Upper lobe of left lung (tissue), 6 donors: ENCODE measurements at regions not wholly inside any gene's neighbourhood (a gene's known extent, or its start where the extent isn't known, plus 50 kb on each side); places are given as distances from the start of the nearest gene placed in this dataset.
A peak's percentile ranks its signal among the peaks of the same experiment; 100 is the strongest.

Experiments
- ATAC-seq, 2 donors: fragments of 200-7000 bp; cut with Tn5 transposase; one replicate each; pipeline ENCODE4 v1.9.1; 2022; ENCODE audit warnings: mild to moderate bottlenecking in 2 of 2, moderate library complexity in 2 of 2; ENCODE audit not compliant: low FRiP score in 2 of 2
- DNase-seq, 2 donors: peaks; one replicate each; pipeline ENCODE4 v3.0.0-alpha.2; 2019 to 2020
- H3K27ac ChIP-seq, 4 donors: fragments of 200-600 bp; sonication (generic); one replicate each; pipeline ENCODE4 v1.5.1; 2016 to 2019
- H3K27me3 ChIP-seq, 4 donors: fragments of 200-600 bp; sonication (generic); one replicate each; pipeline ENCODE4 v1.5.1; 2017 to 2019
- H3K36me3 ChIP-seq, 4 donors: fragments of 200-600 bp; sonication (generic); one replicate each; pipeline ENCODE4 v1.5.1; 2016 to 2019
- H3K4me1 ChIP-seq, 4 donors: fragments of 200-600 bp; sonication (generic); one replicate each; pipeline ENCODE4 v1.5.1; 2018 to 2019
- H3K4me3 ChIP-seq, 4 donors: fragments of 200-600 bp; sonication (generic); one replicate each; pipeline ENCODE4 v1.5.1; 2017 to 2019; ENCODE audit warnings: mild to moderate bottlenecking in 2 of 4, moderate library complexity in 1 of 4
- H3K9me3 ChIP-seq, 4 donors: fragments of 200-600 bp; sonication (generic); one replicate each; pipeline ENCODE4 v1.5.1; 2018 to 2019
- EP300 ChIP-seq, 4 donors: sonication (generic); formaldehyde crosslinking; IDR thresholded peaks; one replicate each; pipeline ENCODE4 v1.5.1; 2017; ENCODE audit warnings: antibody characterized with exemption in 4 of 4, control low read depth in 2 of 4
- POLR2A ChIP-seq, 4 donors: fragments of 450-650 bp; IDR thresholded peaks; one replicate each; pipeline ENCODE4 v1.5.1; 2016 to 2017; ENCODE audit warnings: antibody characterized with exemption in 4 of 4, mild to moderate bottlenecking in 2 of 4
- POLR2AphosphoS5 ChIP-seq, 2 donors: sonication (generic); formaldehyde crosslinking; IDR thresholded peaks; one replicate each; pipeline ENCODE4 v1.5.1; 2017; ENCODE audit warnings: antibody characterized with exemption in 2 of 2
- WGBS, 2 donors: methylation state at CpG; one replicate each; pipeline ENCODE4 v1.1.5; 2017 to 2018; 5-methylcytosine and 5-hydroxymethylcytosine counted together
- TF ChIP-seq, protein P1 (sequence below), 6 experiments: fragments of 450-650 bp in 4 of 6; fragments of 200-600 bp in 2 of 6; sonication (generic) in 2 of 6; IDR thresholded peaks; one replicate each; pipeline ENCODE4 v1.5.1; 2016 to 2019; ENCODE audit warnings: antibody characterized with exemption in 6 of 6
- donor health status: DM: no; HTN: no; CAD: no; lungs with moderate emphysema.
- donor health status: DM: no; HTN: yes; CAD: no; lungs with severe emphysema.

DNA sequence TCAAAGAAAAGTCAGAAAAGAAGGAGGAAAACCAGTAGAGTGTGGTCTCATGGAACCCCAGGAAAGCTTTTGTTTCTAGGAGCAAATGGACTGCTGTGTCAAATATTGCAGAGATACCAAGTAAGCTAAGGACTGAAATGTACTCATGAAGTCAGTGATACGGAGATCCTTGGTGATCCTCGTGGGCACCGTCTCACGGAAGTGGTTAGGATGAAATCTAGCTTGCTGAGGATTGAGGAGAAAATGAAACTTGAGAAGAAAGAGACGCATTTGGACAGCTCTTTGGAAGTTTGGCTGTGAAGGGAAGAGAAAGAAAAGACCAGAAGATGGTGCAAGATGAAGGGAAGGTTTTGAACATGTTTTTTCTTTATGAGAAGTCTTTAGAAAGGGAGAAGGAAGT lies 104.0 kb upstream of the CCND2 start:
- Histone ChIP-seq H3K4me1 (peaks cover 0 to 9% (median 5%) of the 10 kb centered on the region in 4 donors), H3K27me3 (no peaks in the 10 kb centered on the region), H3K9me3 (no peaks in the 10 kb centered on the region), H3K4me3 (no peak overlapping the region), H3K36me3 (no peaks in the 10 kb centered on the region), H3K27ac (no peak overlapping the region)
- 64 to 79% methylated on average over 5 of the region's 5 CpGs for WGBS, 2 donors
- ATAC-seq (no peak), DNase-seq (no peak)
- TF ChIP-seq POLR2AphosphoS5 (IDR thresholded peaks at IDR 0.05), result no peak
- TF ChIP-seq EP300 (IDR thresholded peaks at IDR 0.05), result no peak
- no peak for TF ChIP-seq POLR2A (IDR thresholded peaks at IDR 0.05)
- TF ChIP-seq, protein P1, sequence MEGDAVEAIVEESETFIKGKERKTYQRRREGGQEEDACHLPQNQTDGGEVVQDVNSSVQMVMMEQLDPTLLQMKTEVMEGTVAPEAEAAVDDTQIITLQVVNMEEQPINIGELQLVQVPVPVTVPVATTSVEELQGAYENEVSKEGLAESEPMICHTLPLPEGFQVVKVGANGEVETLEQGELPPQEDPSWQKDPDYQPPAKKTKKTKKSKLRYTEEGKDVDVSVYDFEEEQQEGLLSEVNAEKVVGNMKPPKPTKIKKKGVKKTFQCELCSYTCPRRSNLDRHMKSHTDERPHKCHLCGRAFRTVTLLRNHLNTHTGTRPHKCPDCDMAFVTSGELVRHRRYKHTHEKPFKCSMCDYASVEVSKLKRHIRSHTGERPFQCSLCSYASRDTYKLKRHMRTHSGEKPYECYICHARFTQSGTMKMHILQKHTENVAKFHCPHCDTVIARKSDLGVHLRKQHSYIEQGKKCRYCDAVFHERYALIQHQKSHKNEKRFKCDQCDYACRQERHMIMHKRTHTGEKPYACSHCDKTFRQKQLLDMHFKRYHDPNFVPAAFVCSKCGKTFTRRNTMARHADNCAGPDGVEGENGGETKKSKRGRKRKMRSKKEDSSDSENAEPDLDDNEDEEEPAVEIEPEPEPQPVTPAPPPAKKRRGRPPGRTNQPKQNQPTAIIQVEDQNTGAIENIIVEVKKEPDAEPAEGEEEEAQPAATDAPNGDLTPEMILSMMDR (IDR thresholded peaks at IDR 0.05), result no peak

DNA sequence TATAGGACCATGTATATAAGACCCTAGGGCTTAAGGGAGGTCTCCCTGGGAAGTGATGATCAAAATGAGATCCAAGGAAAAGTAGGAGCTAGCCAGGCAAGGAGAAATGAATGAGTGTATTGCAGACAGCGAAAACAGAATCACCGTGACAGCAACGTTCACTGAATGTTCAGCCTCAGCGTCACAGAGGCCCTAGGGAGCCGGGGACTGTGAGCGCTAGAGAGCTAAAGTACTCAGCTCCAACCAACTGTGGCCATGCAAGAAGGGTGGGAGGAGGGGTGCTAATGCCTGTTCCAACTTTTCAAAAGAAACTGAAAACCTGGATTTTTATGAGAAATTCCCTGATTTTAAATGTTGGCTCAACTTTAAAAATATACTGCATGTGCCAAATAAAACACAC lies 105.5 kb upstream of the CCND2 start:
- 82 to 85% methylated on average over 6 of the region's 6 CpGs for WGBS, 2 donors
- no peak for TF ChIP-seq POLR2A (IDR thresholded peaks at IDR 0.05)
- TF ChIP-seq, protein P1 (IDR thresholded peaks at IDR 0.05), result no peak
- TF ChIP-seq POLR2AphosphoS5 (IDR thresholded peaks at IDR 0.05), result no peak
- no peak for TF ChIP-seq EP300 (IDR thresholded peaks at IDR 0.05)
- peaks cover 0 to 14% (median 5%) of the 10 kb centered on the region in 4 donors for H3K4me1 ChIP-seq
- H3K9me3 ChIP-seq, result no peaks in the 10 kb centered on the region
- DNase-seq (no peak), ATAC-seq (no peak)
- no peaks in the 10 kb centered on the region for H3K36me3 ChIP-seq
- no peaks in the 10 kb centered on the region for H3K27me3 ChIP-seq
- H3K4me3 ChIP-seq, result no peak overlapping the region
- H3K27ac ChIP-seq, result no peak overlapping the region

DNA sequence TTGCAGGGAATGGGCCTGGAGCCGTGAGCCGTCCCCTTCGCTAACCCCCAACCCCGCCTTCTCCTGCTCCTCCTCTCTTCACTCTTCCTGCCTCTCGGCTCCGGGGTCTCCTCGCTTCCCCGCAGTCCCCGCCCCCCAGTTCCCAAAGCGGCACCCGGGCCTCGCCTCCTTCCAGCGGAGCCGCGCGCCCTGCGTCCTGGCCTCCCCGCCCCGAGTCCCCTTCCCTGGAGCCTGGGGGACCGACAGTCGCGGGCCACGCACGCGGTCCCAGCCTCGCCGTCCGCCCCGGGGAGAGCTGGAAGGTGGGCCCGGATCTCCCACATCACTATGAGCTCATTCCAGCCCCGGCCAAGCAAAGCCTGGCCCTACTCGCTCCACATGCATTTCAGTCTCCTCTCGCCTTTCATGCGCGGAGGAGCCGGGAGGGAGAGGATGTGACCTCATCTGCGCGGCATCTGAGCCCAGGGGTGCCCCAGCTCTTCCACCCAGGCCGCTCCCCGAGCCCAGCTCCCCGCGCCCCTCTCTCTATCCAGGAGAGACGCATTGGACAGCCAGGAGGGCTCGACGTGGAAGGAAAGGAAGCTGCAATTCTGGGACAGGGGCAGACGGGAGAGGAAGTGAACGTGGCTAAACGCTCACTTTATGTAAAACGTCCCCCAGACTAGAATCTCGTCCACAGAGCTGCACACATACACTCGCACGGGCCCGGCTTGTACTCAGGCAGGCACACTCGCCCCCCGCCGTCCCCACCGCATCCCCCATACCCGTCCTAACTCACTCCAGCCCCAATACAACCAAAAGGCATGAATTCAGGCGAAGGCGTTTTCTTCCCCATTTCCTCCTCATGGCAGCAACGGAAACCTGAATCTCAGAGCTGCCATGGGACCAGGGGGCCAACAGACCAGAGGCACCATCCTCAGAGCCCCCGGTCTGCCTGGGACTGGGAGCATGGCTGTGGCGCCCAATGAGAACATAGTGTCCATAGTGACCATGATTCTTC lies 108.7 kb upstream of the CCND2 start:
- WGBS, 2 donors, result 14 to 18% methylated on average over 32 to 46 of the region's 63 CpGs
- DNase-seq (peak; percentile 25 to 87), ATAC-seq (peak; percentile 62 to 96)
- H3K27me3 ChIP-seq, result no peaks in the 10 kb centered on the region
- H3K9me3 ChIP-seq, result no peaks in the 10 kb centered on the region
- H3K4me3 ChIP-seq, result peak overlapping the region; percentile 32 to 55 (median 38)
- H3K36me3 ChIP-seq, result no peaks in the 10 kb centered on the region
- peak overlapping the region; percentile 2 to 58 (median 28) for H3K27ac ChIP-seq
- peaks cover 0 to 14% (median 5%) of the 10 kb centered on the region in 4 donors for H3K4me1 ChIP-seq
- TF ChIP-seq POLR2AphosphoS5 (IDR thresholded peaks at IDR 0.05) (no peak), POLR2A (IDR thresholded peaks at IDR 0.05) (no peak), EP300 (IDR thresholded peaks at IDR 0.05) (no peak)
- TF ChIP-seq, protein P1 (IDR thresholded peaks at IDR 0.05), result no peak

DNA sequence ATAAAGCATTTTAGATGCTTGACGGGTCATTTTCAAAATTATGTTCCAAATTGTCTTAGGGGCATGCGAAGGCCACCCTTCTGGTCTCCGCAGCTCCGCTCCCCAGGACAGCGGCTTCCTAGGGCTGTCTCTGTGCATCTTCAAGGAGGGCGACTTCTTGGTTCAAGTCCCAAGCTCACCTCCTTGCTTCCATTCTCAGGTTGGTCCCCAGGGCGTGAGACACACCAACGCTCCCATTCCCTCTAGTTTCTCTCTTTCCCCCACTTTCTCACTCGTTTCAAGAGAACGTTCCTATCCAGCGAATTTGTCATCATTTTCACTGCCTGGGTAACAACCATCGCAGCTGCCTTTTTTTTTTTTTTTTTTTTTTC lies 109.4 kb upstream of the CCND2 start:
- H3K9me3 ChIP-seq, result no peaks in the 10 kb centered on the region
- H3K4me1 ChIP-seq, result peaks cover 0 to 14% (median 5%) of the 10 kb centered on the region in 4 donors
- no peak for ATAC-seq
- no peaks in the 10 kb centered on the region for H3K27me3 ChIP-seq
- H3K36me3 ChIP-seq, result no peaks in the 10 kb centered on the region
- H3K27ac ChIP-seq, result no peak overlapping the region
- DNase-seq, result no peak
- no peak for TF ChIP-seq POLR2AphosphoS5 (IDR thresholded peaks at IDR 0.05)
- no peak for TF ChIP-seq POLR2A (IDR thresholded peaks at IDR 0.05)
- TF ChIP-seq, protein P1 (IDR thresholded peaks at IDR 0.05), result no peak
- no peak for TF ChIP-seq EP300 (IDR thresholded peaks at IDR 0.05)
- peak overlapping the region in 3 of 4 donors; percentile 36 to 55 (median 40) for H3K4me3 ChIP-seq
- 56 to 61% methylated on average over 12 of the region's 12 CpGs for WGBS, 2 donors
